SK-N-DZ (cell line): ENCODE measurements at regions not wholly inside any gene's neighbourhood (a gene's known extent, or its start where the extent isn't known, plus 50 kb on each side); places are given as distances from the start of the nearest gene placed in this dataset.
"Not testable (repeated sequence)": the region's sequence is repeated elsewhere in the genome, so short reads cannot be mapped to it uniquely, and the experiment has no call there.

Source experiments
- DNase-seq: peaks from one replicate; pipeline ENCODE4 v3.0.0-alpha.2; 2015; ENCODE audit warnings: low spot score

GRCh38 chr5:106374956-106375355 is 1295.8 kb downstream of the EFNA5 start:
- DNase-seq = no peak

- DNase-seq = no peak
Measured at GRCh38 chr5:106368021-106368420, 1302.7 kb downstream of the EFNA5 start.

GRCh38 chr5:106367281-106367680 is 1303.5 kb downstream of the EFNA5 start:
- no peak for DNase-seq

GRCh38 chr5:106363578-106363977 is 1307.2 kb downstream of the EFNA5 start:
- no peak for DNase-seq

- DNase-seq = no peak
Measured at GRCh38 chr5:106361905-106362304, 1308.8 kb downstream of the EFNA5 start.

GRCh38 chr5:106331415-106331814 is 1339.3 kb downstream of the EFNA5 start:
- DNase-seq = no peak

- no peak for DNase-seq
Measured at GRCh38 chr5:106324356-106324755, 1346.4 kb downstream of the EFNA5 start.

- no peak for DNase-seq
Measured at GRCh38 chr5:106321242-106321641, 1349.5 kb downstream of the EFNA5 start.

GRCh38 chr5:106314221-106314824 is 1356.4 kb downstream of the EFNA5 start:
- no peak for DNase-seq

GRCh38 chr5:106312360-106312759 is 1358.4 kb downstream of the EFNA5 start:
- DNase-seq = no peak

- DNase-seq = no peak
Measured at GRCh38 chr5:106311230-106311915, 1359.4 kb downstream of the EFNA5 start.

GRCh38 chr5:106307265-106307664 is 1363.5 kb downstream of the EFNA5 start:
- no peak for DNase-seq

GRCh38 chr5:106306313-106307028 is 1364.3 kb downstream of the EFNA5 start:
- DNase-seq = no peak

GRCh38 chr5:106303911-106304310 is 1366.8 kb downstream of the EFNA5 start:
- no peak for DNase-seq

GRCh38 chr5:106292654-106293053 is 1378.1 kb downstream of the EFNA5 start:
- DNase-seq = no peak

GRCh38 chr5:106290841-106291240 is 1379.9 kb downstream of the EFNA5 start:
- DNase-seq = no peak

GRCh38 chr5:106288979-106289378 is 1381.8 kb downstream of the EFNA5 start:
- no peak for DNase-seq

GRCh38 chr5:106277540-106278096 is 1393.1 kb downstream of the EFNA5 start:
- no peak for DNase-seq

GRCh38 chr5:106269252-106269843 is 1401.4 kb downstream of the EFNA5 start:
- peak; percentile 1 for DNase-seq

GRCh38 chr5:106267256-106267655 is 1403.5 kb downstream of the EFNA5 start:
- no peak for DNase-seq

GRCh38 chr5:106262395-106262794 is 1408.3 kb downstream of the EFNA5 start:
- no peak for DNase-seq

- DNase-seq = not testable (repeated sequence)
Measured at GRCh38 chr5:106259431-106260090, 1411.2 kb downstream of the EFNA5 start.
